H1 (cell line): ENCODE measurements at regions not wholly inside any gene's neighbourhood (a gene's known extent, or its start where the extent isn't known, plus 50 kb on each side); places are given as distances from the start of the nearest gene placed in this dataset.

Experiments
- KDM4A ChIP-seq: IDR thresholded peaks from one replicate; pipeline ENCODE4 v1.7.1; 2012; ENCODE audit warnings: low read depth, mild to moderate bottlenecking, moderate library complexity, low read length, inconsistent platforms; ENCODE audit not compliant: severe bottlenecking
- KDM5A ChIP-seq: fragments of 200-600 bp; IDR thresholded peaks from 2 replicates; pipeline ENCODE4 v1.7.1; 2012; ENCODE audit warnings: mild to moderate bottlenecking, low read length, inconsistent platforms, mixed read lengths
- SRF ChIP-seq: IDR thresholded peaks from 2 replicates; pipeline ENCODE4 v1.6.1; 2011; ENCODE audit warnings: mild to moderate bottlenecking, low read depth, low read length, moderate library complexity
- SUZ12 ChIP-seq: fragments of 200-600 bp; sonication (generic); IDR thresholded peaks from 2 replicates; pipeline ENCODE4 v1.6.1; 2012; ENCODE audit warnings: mild to moderate bottlenecking, inconsistent platforms, low read length, moderate library complexity, mixed read lengths

- TF ChIP-seq KDM5A (no peak), SRF (no peak), SUZ12 (peak; percentile 82), KDM4A (no peak)
These were observed 116.4 kb upstream of the SMURF2 start (continued) for GRCh38 chr17:64778240-64779097.
